A549 (cell line): ENCODE measurements at regions not wholly inside any gene's neighbourhood (a gene's known extent, or its start where the extent isn't known, plus 50 kb on each side); places are given as distances from the start of the nearest gene placed in this dataset.

Experiments used
- ATAC-seq, 2 experiments: fragments of 200-7000 bp in 1 of 2; fragments of >200 bp in 1 of 2; cut with Nextera tagmentation in 1 of 2; cut with Tn5 transposase in 1 of 2; 3 replicates each; pipeline versions ENCODE4 v1.8.0 to v1.9.1; 2018 to 2020; ENCODE audit warnings: mild to moderate bottlenecking in 1 of 2, moderate library complexity in 1 of 2
- CTCF ChIA-PET: fragments of 300-600 bp; sonication (Branson Sonifier 250); formaldehyde crosslinking; extraction: SDS; loops from one replicate; lab custom pipeline; 2021; ENCODE audit warnings: antibody characterized with exemption, inconsistent platforms; lab: Yijun Ruan, JAX
- POLR2A ChIA-PET: fragments of 350-600 bp; formaldehyde crosslinking; extraction: SDS; loops from one replicate; lab custom pipeline; 2021; ENCODE audit warnings: antibody characterized with exemption, inconsistent platforms; lab: Yijun Ruan, JAX
- DNase-seq, 2 experiments: peaks; one replicate each; pipeline versions ENCODE4 v3.0.0 to v3.0.0-alpha.2; 2011 to 2016; ENCODE audit warnings: low read depth in 1 of 2, low spot score in 1 of 2
- FAIRE-seq: peaks from 2 replicates; lab custom pipeline; 2011; peaks lifted over from hg19 to GRCh38; lab: Jason Lieb, UNC
- H3K27ac ChIP-seq, 2 experiments: fragments of >200 bp; sonication (Bioruptor Twin); formaldehyde crosslinking; 3 replicates each; pipeline ENCODE4 v1.5.1; 2016 to 2017
- H3K4me1 ChIP-seq: fragments of >200 bp; sonication (Bioruptor Twin); formaldehyde crosslinking; 3 replicates; pipeline ENCODE4 v1.6.1; 2016
- H3K4me2 ChIP-seq: fragments of >200 bp; sonication (Bioruptor Twin); formaldehyde crosslinking; 3 replicates; pipeline ENCODE4 v1.6.1; 2016
- H3K4me3 ChIP-seq: fragments of >200 bp; sonication (Bioruptor Twin); formaldehyde crosslinking; 3 replicates; pipeline ENCODE4 v1.5.1; 2016
- H3K9me3 ChIP-seq: fragments of >200 bp; sonication (Bioruptor Twin); formaldehyde crosslinking; 3 replicates; pipeline ENCODE4 v1.6.1; 2016
- BHLHE40 ChIP-seq: IDR thresholded peaks from 2 replicates; pipeline ENCODE4 v1.6.1; 2012; ENCODE audit warnings: low read depth, low read length, inconsistent platforms
- EHF ChIP-seq: fragments of 250-450 bp; sonication (Bioruptor Pico); IDR thresholded peaks from 2 replicates; pipeline ENCODE4 v1.5.0; 2020; ENCODE audit warnings: mild to moderate bottlenecking
- EHMT2 ChIP-seq: fragments of 200-600 bp; sonication (generic); IDR thresholded peaks from 2 replicates; pipeline ENCODE4 v1.6.1; 2016; ENCODE audit warnings: antibody characterized with exemption, low read depth, mild to moderate bottlenecking, moderate library complexity
- EP300 ChIP-seq, 2 experiments: fragments of >200 bp; sonication (Bioruptor Twin); formaldehyde crosslinking; IDR thresholded peaks; 2 replicates in 1 of 2; 3 replicates in 1 of 2; pipeline ENCODE4 v1.6.1; 2016 to 2017
- ESRRA ChIP-seq: fragments of 150-350 bp; IDR thresholded peaks from 2 replicates; pipeline ENCODE4 v1.6.1; 2014; ENCODE audit warnings: mild to moderate bottlenecking, low read length, borderline replicate concordance
- FOXS1 ChIP-seq: fragments of 250-450 bp; sonication (Bioruptor Pico); IDR thresholded peaks from 2 replicates; pipeline ENCODE4 v1.5.0; 2020; ENCODE audit warnings: mild to moderate bottlenecking, moderate library complexity
- HDAC2 ChIP-seq: fragments of 200-600 bp; sonication (generic); IDR thresholded peaks from 2 replicates; pipeline ENCODE4 v1.6.1; 2016
- HEYL ChIP-seq: fragments of 250-450 bp; sonication (Bioruptor Pico); IDR thresholded peaks from 2 replicates; pipeline ENCODE4 v1.8.0; 2021; ENCODE audit warnings: mild to moderate bottlenecking, moderate library complexity
- HOXB5 ChIP-seq: fragments of 250-450 bp; sonication (Bioruptor Pico); IDR thresholded peaks from 2 replicates; pipeline ENCODE4 v1.5.0; 2020; ENCODE audit warnings: mild to moderate bottlenecking, moderate library complexity
- JUN ChIP-seq, 2 experiments: fragments of >200 bp; sonication (Bioruptor Twin); formaldehyde crosslinking; IDR thresholded peaks; 2 replicates in 1 of 2; 3 replicates in 1 of 2; pipeline ENCODE4 v1.6.1; 2016 to 2017
- KDM1A ChIP-seq: fragments of 200-600 bp; sonication (generic); IDR thresholded peaks from 2 replicates; pipeline ENCODE4 v1.6.1; 2016; ENCODE audit warnings: low read depth, mild to moderate bottlenecking
- KDM5A ChIP-seq: fragments of 200-600 bp; sonication (generic); IDR thresholded peaks from 2 replicates; pipeline ENCODE4 v1.6.1; 2016; ENCODE audit warnings: antibody characterized with exemption, mild to moderate bottlenecking
- MAZ ChIP-seq: fragments of 150-350 bp; IDR thresholded peaks from 2 replicates; pipeline ENCODE4 v1.6.1; 2014; ENCODE audit warnings: antibody characterized with exemption, low read depth, low read length, borderline replicate concordance
- NFE2L2 ChIP-seq: fragments of 150-350 bp; conservative IDR thresholded peaks from 2 replicates; pipeline ENCODE4 v1.6.1; 2014; ENCODE audit warnings: low read length
- NPAS2 ChIP-seq: fragments of 250-450 bp; sonication (Bioruptor Pico); IDR thresholded peaks from 2 replicates; pipeline ENCODE4 v1.8.0; 2022; ENCODE audit warnings: mild to moderate bottlenecking, moderate library complexity, borderline replicate concordance
- NR3C1 ChIP-seq: fragments of >200 bp; sonication (Bioruptor Twin); formaldehyde crosslinking; IDR thresholded peaks from 3 replicates; pipeline ENCODE4 v1.6.1; 2017
- PHF8 ChIP-seq: fragments of 200-600 bp; sonication (generic); IDR thresholded peaks from 2 replicates; pipeline ENCODE4 v1.6.1; 2016; ENCODE audit warnings: low read depth, mild to moderate bottlenecking, antibody characterized with exemption, moderate library complexity, borderline replicate concordance
- POLR2AphosphoS2 ChIP-seq: conservative IDR thresholded peaks from 2 replicates; pipeline ENCODE4 v1.6.1; 2012; ENCODE audit warnings: low read length, improper control_type of control experiment, inconsistent platforms
- RAD21 ChIP-seq, 2 experiments: fragments of >200 bp in 1 of 2; sonication (Bioruptor Twin) in 1 of 2; formaldehyde crosslinking in 1 of 2; IDR thresholded peaks in 1 of 2; conservative IDR thresholded peaks in 1 of 2; 2 replicates in 1 of 2; 3 replicates in 1 of 2; pipeline ENCODE4 v1.6.1; 2012 to 2018; ENCODE audit warnings: inconsistent platforms in 1 of 2
- RNF2 ChIP-seq: fragments of 200-600 bp; sonication (generic); IDR thresholded peaks from 2 replicates; pipeline ENCODE4 v1.6.1; 2016; ENCODE audit warnings: low read depth, mild to moderate bottlenecking, antibody characterized with exemption, moderate library complexity, borderline replicate concordance
- SREBF2 ChIP-seq: fragments of 450-650 bp; IDR thresholded peaks from 2 replicates; pipeline ENCODE4 v1.6.1; 2014; ENCODE audit warnings: mild to moderate bottlenecking, moderate library complexity
- TP53 ChIP-seq: fragments of 250-450 bp; sonication (Bioruptor Pico); IDR thresholded peaks from 2 replicates; pipeline ENCODE4 v1.5.0; 2021; ENCODE audit warnings: mild to moderate bottlenecking, moderate library complexity
- ZFP36 ChIP-seq: fragments of 450-650 bp; IDR thresholded peaks from 2 replicates; pipeline ENCODE4 v1.6.1; 2014; ENCODE audit warnings: borderline replicate concordance; ENCODE audit not compliant: partially characterized antibody
- ZSCAN20 ChIP-seq: fragments of 250-450 bp; sonication (Bioruptor Pico); IDR thresholded peaks from 2 replicates; pipeline ENCODE4 v1.8.0; 2022; ENCODE audit warnings: mild to moderate bottlenecking, moderate library complexity
- WGBS: methylation state at CpG from one replicate; pipeline ENCODE4 v1.1.6; 2017; ENCODE audit errors: missing lambda C conversion rate; 5-methylcytosine and 5-hydroxymethylcytosine counted together
- TF ChIP-seq, protein P1 (sequence below): fragments of 200-600 bp; sonication (generic); IDR thresholded peaks from 2 replicates; pipeline ENCODE4 v1.6.1; 2016; ENCODE audit warnings: antibody characterized with exemption, mild to moderate bottlenecking, moderate library complexity
- TF ChIP-seq, protein P2 (sequence below): fragments of >200 bp; sonication (Bioruptor Twin); formaldehyde crosslinking; IDR thresholded peaks from 3 replicates; pipeline ENCODE4 v1.6.1; 2016
- TF ChIP-seq, protein P3 (sequence below): IDR thresholded peaks from 2 replicates; pipeline ENCODE4 v1.6.1; 2012; ENCODE audit warnings: low read depth, borderline replicate concordance
- TF ChIP-seq, protein P4 (sequence below): fragments of >200 bp; sonication (Bioruptor Twin); formaldehyde crosslinking; IDR thresholded peaks from 2 replicates; pipeline ENCODE4 v1.6.1; 2016

DNA sequence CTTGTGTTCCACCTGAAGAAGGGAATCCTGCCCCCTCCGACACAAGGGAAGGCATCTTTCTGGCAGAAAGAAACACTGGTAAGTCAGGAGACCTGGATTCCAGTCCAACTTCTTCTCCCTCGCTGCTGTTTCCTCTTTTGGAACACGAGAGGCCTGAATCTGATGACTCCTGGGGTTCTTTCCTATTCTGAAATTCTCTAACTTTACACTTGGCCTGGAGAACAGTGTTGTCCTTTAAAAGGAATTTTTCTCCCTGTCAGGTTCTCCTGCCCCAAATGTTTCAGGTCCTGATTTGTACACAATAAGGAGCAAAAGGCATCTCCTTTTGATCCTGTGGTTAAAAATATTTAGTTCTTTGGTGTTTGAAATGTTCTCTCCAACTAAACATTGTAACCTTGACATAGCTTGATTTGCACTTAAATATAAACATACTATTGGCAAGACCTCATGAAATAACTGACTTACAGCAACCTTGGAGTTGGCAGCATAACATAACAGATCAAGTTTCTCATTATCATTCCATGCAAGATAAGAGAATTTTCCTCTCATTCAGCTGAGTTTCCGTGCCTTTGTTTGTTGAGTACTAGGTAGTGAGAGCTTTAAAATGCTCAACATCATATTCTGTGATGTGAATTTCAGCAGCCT is 244.8 kb downstream of the COG6 start (continued):
- TF ChIP-seq PHF8 (no peak), TP53 (CRISPR knock-in tag) (no peak), FOXS1 (CRISPR knock-in tag) (no peak), KDM1A (no peak), HDAC2 (no peak)

DNA sequence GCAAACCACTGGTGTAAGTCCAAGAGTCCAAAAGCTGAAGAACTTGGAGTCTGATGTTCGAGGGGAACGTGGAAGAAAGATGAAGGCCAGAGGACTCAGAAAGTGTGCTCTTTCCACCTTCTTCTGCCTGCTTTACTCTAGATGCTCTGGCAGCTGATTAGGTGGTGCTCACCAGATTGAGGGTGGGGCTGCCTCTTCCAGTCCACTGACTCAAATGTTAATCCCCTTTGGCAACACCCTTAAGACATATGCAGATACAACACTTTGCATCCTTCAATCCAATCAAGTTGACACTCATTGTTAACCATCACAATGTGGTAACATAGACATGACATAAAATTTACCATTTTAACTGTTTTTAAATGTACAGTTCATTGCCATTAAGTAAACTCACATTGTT is 249.5 kb downstream of the COG6 start:
- H3K4me3 ChIP-seq: no peak overlapping the region
- ATAC-seq: no peak
- no peak for FAIRE-seq
- no peak overlapping the region for H3K4me2 ChIP-seq
- no peak for DNase-seq
- POLR2A ChIA-PET: no interaction called here
- WGBS: 11% methylated on average over 2 of the region's 2 CpGs
- no peaks in the 10 kb centered on the region for H3K9me3 ChIP-seq
- H3K27ac ChIP-seq: no peak overlapping the region
- H3K4me1 ChIP-seq: no peaks in the 10 kb centered on the region
- TF ChIP-seq RNF2: no peak
- TF ChIP-seq MAZ: no peak
- TF ChIP-seq ZFP36: no peak
- no peak for TF ChIP-seq PHF8
- no peak for TF ChIP-seq TP53 (CRISPR knock-in tag)
- CTCF ChIA-PET: no interaction called here

DNA sequence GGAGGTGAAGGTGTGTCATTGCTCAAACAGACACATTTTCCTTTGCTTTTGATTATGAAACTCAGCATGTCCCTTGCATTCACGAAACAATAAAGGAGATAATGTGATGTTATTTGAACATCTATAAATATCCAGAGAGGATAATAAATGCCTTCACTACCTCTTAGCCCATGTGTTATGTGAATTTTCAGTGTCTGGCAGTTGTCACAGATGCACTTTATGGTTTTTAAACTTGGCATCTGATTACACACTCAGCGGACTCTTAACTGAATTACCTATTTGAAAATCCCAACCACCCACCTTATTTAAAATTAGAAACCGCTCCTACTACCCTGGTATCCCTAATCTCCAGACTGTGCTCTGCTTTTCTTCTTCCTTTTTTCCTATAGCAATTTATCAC is 254.2 kb downstream of the COG6 start:
- Histone ChIP-seq H3K4me2 (no peak overlapping the region), H3K27ac (no peak overlapping the region), H3K9me3 (no peaks in the 10 kb centered on the region), H3K4me3 (no peak overlapping the region), H3K4me1 (no peaks in the 10 kb centered on the region)
- DNase-seq (no peak), ATAC-seq (no peak), FAIRE-seq (no peak)
- CTCF ChIA-PET: no interaction called here
- WGBS: 37% methylated on average over 3 of the region's 3 CpGs
- POLR2A ChIA-PET: no interaction called here
- TF ChIP-seq NPAS2 (CRISPR knock-in tag) (no peak), ZFP36 (no peak), KDM5A (no peak), ZSCAN20 (CRISPR knock-in tag) (no peak), JUN (IDR thresholded peaks at IDR 0.05) (no peak), EHMT2 (no peak), EHF (CRISPR knock-in tag) (no peak), NR3C1 (no peak), RAD21 (conservative IDR thresholded peaks at IDR 0.05 in 1 of 2, IDR thresholded peaks at IDR 0.05 in 1 of 2) (no peak), ESRRA (no peak)

DNA sequence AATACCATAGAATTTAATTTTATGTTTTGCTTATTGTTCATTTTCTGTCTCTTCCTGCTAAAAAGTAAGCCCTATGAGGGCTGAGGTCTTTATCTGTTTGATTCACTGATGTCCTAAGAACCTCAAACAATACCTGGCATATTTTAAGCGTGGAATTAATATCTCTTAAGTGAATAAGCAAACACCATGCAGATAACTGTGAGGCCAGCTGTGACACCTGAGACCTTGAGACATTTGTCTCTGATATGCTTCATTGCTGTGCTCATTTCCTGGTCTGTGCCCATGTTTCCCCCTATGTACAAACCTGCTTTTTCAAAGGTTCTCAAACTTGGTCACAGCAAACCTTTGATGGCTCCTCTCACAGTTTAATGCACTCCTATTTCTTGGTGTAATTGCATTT is 254.6 kb downstream of the COG6 start:
- TF ChIP-seq BHLHE40 (no peak), EP300 (IDR thresholded peaks at IDR 0.05) (no peak), HEYL (CRISPR knock-in tag) (no peak), EHMT2 (no peak), HOXB5 (no peak), PHF8 (no peak), POLR2AphosphoS2 (no peak), FOXS1 (CRISPR knock-in tag) (no peak), SREBF2 (no peak), NFE2L2 (no peak)
- TF ChIP-seq, protein P1, sequence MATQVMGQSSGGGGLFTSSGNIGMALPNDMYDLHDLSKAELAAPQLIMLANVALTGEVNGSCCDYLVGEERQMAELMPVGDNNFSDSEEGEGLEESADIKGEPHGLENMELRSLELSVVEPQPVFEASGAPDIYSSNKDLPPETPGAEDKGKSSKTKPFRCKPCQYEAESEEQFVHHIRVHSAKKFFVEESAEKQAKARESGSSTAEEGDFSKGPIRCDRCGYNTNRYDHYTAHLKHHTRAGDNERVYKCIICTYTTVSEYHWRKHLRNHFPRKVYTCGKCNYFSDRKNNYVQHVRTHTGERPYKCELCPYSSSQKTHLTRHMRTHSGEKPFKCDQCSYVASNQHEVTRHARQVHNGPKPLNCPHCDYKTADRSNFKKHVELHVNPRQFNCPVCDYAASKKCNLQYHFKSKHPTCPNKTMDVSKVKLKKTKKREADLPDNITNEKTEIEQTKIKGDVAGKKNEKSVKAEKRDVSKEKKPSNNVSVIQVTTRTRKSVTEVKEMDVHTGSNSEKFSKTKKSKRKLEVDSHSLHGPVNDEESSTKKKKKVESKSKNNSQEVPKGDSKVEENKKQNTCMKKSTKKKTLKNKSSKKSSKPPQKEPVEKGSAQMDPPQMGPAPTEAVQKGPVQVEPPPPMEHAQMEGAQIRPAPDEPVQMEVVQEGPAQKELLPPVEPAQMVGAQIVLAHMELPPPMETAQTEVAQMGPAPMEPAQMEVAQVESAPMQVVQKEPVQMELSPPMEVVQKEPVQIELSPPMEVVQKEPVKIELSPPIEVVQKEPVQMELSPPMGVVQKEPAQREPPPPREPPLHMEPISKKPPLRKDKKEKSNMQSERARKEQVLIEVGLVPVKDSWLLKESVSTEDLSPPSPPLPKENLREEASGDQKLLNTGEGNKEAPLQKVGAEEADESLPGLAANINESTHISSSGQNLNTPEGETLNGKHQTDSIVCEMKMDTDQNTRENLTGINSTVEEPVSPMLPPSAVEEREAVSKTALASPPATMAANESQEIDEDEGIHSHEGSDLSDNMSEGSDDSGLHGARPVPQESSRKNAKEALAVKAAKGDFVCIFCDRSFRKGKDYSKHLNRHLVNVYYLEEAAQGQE: no peak
- TF ChIP-seq, protein P2, sequence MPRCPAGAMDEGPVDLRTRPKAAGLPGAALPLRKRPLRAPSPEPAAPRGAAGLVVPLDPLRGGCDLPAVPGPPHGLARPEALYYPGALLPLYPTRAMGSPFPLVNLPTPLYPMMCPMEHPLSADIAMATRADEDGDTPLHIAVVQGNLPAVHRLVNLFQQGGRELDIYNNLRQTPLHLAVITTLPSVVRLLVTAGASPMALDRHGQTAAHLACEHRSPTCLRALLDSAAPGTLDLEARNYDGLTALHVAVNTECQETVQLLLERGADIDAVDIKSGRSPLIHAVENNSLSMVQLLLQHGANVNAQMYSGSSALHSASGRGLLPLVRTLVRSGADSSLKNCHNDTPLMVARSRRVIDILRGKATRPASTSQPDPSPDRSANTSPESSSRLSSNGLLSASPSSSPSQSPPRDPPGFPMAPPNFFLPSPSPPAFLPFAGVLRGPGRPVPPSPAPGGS: no peak
- TF ChIP-seq, protein P3, sequence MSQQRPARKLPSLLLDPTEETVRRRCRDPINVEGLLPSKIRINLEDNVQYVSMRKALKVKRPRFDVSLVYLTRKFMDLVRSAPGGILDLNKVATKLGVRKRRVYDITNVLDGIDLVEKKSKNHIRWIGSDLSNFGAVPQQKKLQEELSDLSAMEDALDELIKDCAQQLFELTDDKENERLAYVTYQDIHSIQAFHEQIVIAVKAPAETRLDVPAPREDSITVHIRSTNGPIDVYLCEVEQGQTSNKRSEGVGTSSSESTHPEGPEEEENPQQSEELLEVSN: no peak
- TF ChIP-seq, protein P4, sequence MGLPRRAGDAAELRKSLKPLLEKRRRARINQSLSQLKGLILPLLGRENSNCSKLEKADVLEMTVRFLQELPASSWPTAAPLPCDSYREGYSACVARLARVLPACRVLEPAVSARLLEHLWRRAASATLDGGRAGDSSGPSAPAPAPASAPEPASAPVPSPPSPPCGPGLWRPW: no peak
- Histone ChIP-seq H3K9me3 (no peaks in the 10 kb centered on the region), H3K4me1 (no peaks in the 10 kb centered on the region), H3K27ac (no peak overlapping the region), H3K4me3 (no peak overlapping the region), H3K4me2 (no peak overlapping the region)
- CTCF ChIA-PET: no interaction called here
- no peak for DNase-seq
- FAIRE-seq: no peak
- WGBS: 9% methylated on average over 1 of the region's 1 CpG
- POLR2A ChIA-PET: no interaction called here
- ATAC-seq: no peak
